ENCODE measurements at regions not wholly inside any gene's neighbourhood (a gene's known extent, or its start where the extent isn't known, plus 50 kb on each side); places are given as distances from the start of the nearest gene placed in this dataset.

GRCh38 chr6:84379142-84379541 lies 151.7 kb upstream of the CEP162 start:
- TF ChIP-seq CTCF (conservative IDR thresholded peaks at IDR 0.05 in 1 of 2, IDR thresholded peaks at IDR 0.05 in 1 of 2; ENCODE audit: extremely low read depth in 1 of 2, insufficient read depth in 1 of 2, low read depth in 1 of 2, low read length in 2 of 2) = no peak
- no peak for TF ChIP-seq EZH2 (IDR thresholded peaks at IDR 0.05; ENCODE audit: borderline replicate concordance, low read length)

Data from mammary epithelial cell (primary cell).